ENCODE measurements at regions not wholly inside any gene's neighbourhood (a gene's known extent, or its start where the extent isn't known, plus 50 kb on each side); places are given as distances from the start of the nearest gene placed in this dataset.

- H3K4me3 ChIP-seq (ENCODE audit: control insufficient read depth, low read depth, low read length), result no peak overlapping the region
- TF ChIP-seq, protein P1, sequence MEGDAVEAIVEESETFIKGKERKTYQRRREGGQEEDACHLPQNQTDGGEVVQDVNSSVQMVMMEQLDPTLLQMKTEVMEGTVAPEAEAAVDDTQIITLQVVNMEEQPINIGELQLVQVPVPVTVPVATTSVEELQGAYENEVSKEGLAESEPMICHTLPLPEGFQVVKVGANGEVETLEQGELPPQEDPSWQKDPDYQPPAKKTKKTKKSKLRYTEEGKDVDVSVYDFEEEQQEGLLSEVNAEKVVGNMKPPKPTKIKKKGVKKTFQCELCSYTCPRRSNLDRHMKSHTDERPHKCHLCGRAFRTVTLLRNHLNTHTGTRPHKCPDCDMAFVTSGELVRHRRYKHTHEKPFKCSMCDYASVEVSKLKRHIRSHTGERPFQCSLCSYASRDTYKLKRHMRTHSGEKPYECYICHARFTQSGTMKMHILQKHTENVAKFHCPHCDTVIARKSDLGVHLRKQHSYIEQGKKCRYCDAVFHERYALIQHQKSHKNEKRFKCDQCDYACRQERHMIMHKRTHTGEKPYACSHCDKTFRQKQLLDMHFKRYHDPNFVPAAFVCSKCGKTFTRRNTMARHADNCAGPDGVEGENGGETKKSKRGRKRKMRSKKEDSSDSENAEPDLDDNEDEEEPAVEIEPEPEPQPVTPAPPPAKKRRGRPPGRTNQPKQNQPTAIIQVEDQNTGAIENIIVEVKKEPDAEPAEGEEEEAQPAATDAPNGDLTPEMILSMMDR (conservative IDR thresholded peaks at IDR 0.05; ENCODE audit: control insufficient read depth, insufficient read depth, low read depth, low read length), result no peak
- DNase-seq (ENCODE audit: low read depth), result peak; percentile 2
These were observed 283.5 kb upstream of the HDAC4 start for GRCh38 chr2:239684271-239684810.

DNA sequence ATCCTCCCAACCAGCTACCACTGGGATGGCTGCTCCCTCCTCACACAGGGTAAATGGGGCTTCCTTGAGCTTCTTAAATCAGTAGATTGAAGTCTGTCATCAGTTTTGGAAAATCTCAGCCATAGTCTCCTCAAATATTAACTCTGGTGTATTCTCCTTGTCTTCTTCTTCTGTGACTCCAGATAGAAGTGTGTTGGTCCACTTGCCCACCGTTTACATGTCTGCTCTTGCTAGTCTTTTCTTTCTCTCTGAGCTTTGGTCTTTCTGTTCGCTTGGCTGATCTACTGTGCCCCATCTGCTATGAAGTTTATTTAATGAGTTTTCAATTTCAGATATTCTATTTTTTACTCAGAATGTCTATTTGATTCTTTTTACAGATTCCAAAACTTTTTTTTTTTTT, 281.7 kb upstream of the HDAC4 start:
- TF ChIP-seq, protein P1 (conservative IDR thresholded peaks at IDR 0.05; ENCODE audit: control insufficient read depth, insufficient read depth, low read depth, low read length), result no peak
- H3K4me3 ChIP-seq (ENCODE audit: control insufficient read depth, low read depth, low read length), result no peak overlapping the region
- DNase-seq (ENCODE audit: low read depth), result no peak

- TF ChIP-seq, protein P1 (conservative IDR thresholded peaks at IDR 0.05; ENCODE audit: control insufficient read depth, insufficient read depth, low read depth, low read length), result no peak
- H3K4me3 ChIP-seq (ENCODE audit: control insufficient read depth, low read depth, low read length), result no peak overlapping the region
- DNase-seq (ENCODE audit: low read depth), result no peak
These were observed 278.9 kb upstream of the HDAC4 start for GRCh38 chr2:239679755-239680154.

DNA sequence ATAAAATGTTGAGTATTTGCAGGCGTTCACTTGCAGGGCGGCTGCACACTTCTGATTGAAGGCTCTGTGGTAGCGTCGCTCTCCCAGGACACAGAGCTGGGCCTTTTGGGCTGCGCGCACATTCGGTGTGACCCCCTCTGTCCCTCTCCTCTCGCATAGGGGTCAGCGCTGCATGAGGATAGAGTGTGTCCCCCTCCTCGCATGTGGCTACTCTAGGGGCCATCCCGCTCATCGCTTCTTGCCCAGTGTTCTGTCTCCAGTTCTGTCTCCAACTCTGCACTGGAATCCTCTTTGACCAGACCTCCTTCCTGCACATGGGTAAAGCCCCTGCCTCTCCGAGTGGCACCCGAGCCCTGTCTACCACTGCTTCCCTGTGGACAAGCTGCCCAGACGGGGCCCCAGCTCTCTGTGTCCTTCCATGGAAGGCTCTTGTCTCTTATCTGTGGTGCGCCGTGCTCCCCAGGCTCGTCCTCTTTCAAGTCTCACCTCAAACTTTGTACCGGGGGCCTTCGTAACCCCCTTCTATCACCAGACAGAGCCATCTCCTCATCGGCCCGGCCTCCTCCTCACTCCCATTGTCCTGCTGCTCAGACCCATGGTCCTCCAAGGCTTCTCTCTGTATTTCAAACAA, 278.0 kb upstream of the HDAC4 start:
- H3K4me3 ChIP-seq (ENCODE audit: control insufficient read depth, low read depth, low read length), result no peak overlapping the region
- no peak for DNase-seq (ENCODE audit: low read depth)
- TF ChIP-seq, protein P1 (conservative IDR thresholded peaks at IDR 0.05; ENCODE audit: control insufficient read depth, insufficient read depth, low read depth, low read length), result no peak

- H3K4me3 ChIP-seq (ENCODE audit: control insufficient read depth, low read depth, low read length), result no peak overlapping the region
- DNase-seq (ENCODE audit: low read depth), result no peak
- TF ChIP-seq, protein P1 (conservative IDR thresholded peaks at IDR 0.05; ENCODE audit: control insufficient read depth, insufficient read depth, low read depth, low read length), result no peak
These were observed 277.3 kb upstream of the HDAC4 start for GRCh38 chr2:239678186-239678490.

- H3K4me3 ChIP-seq (ENCODE audit: control insufficient read depth, low read depth, low read length), result no peak overlapping the region
- no peak for DNase-seq (ENCODE audit: low read depth)
- TF ChIP-seq, protein P1 (conservative IDR thresholded peaks at IDR 0.05; ENCODE audit: control insufficient read depth, insufficient read depth, low read depth, low read length), result no peak
These were observed 276.8 kb upstream of the HDAC4 start for GRCh38 chr2:239677453-239678185.
